ENCODE measurements at regions not wholly inside any gene's neighbourhood (a gene's known extent, or its start where the extent isn't known, plus 50 kb on each side); places are given as distances from the start of the nearest gene placed in this dataset.

- no peak overlapping the region for H3K4me3 ChIP-seq (ENCODE audit: low read depth, low read length)
- no peak for DNase-seq (ENCODE audit: low read depth)
- TF ChIP-seq CTCF (conservative IDR thresholded peaks at IDR 0.05; ENCODE audit: low read depth, low read length) = no peak
Observed at GRCh38 chr1:5109633-5110032, 455.2 kb downstream of the AJAP1 start.

- DNase-seq (ENCODE audit: low read depth) = no peak
- TF ChIP-seq CTCF (conservative IDR thresholded peaks at IDR 0.05; ENCODE audit: low read depth, low read length) = no peak
Observed at GRCh38 chr1:5108740-5109139, 454.3 kb downstream of the AJAP1 start.

GRCh38 chr1:5105744-5106143 lies 451.3 kb downstream of the AJAP1 start:
- no peak for DNase-seq (ENCODE audit: low read depth)
- TF ChIP-seq CTCF (conservative IDR thresholded peaks at IDR 0.05; ENCODE audit: low read depth, low read length) = no peak
- H3K4me3 ChIP-seq (ENCODE audit: low read depth, low read length) = no peak overlapping the region

More at GRCh38 chr1:5108740-5109139, 454.3 kb downstream of the AJAP1 start:
- H3K4me3 ChIP-seq (ENCODE audit: low read depth, low read length) = no peak overlapping the region

GRCh38 chr1:5099558-5099957 lies 445.1 kb downstream of the AJAP1 start:
- no peak overlapping the region for H3K4me3 ChIP-seq (ENCODE audit: low read depth, low read length)
- no peak for TF ChIP-seq CTCF (conservative IDR thresholded peaks at IDR 0.05; ENCODE audit: low read depth, low read length)
- DNase-seq (ENCODE audit: low read depth) = no peak

- H3K4me3 ChIP-seq (ENCODE audit: low read depth, low read length) = no peak overlapping the region
- DNase-seq (ENCODE audit: low read depth) = no peak
- no peak for TF ChIP-seq CTCF (conservative IDR thresholded peaks at IDR 0.05; ENCODE audit: low read depth, low read length)
Observed at GRCh38 chr1:5098981-5099385, 444.6 kb downstream of the AJAP1 start.

GRCh38 chr1:5093042-5093441 lies 438.6 kb downstream of the AJAP1 start:
- no peak for TF ChIP-seq CTCF (conservative IDR thresholded peaks at IDR 0.05; ENCODE audit: low read depth, low read length)
- H3K4me3 ChIP-seq (ENCODE audit: low read depth, low read length) = no peak overlapping the region
- no peak for DNase-seq (ENCODE audit: low read depth)

- DNase-seq (ENCODE audit: low read depth) = no peak
- no peak for TF ChIP-seq CTCF (conservative IDR thresholded peaks at IDR 0.05; ENCODE audit: low read depth, low read length)
- H3K4me3 ChIP-seq (ENCODE audit: low read depth, low read length) = no peak overlapping the region
Observed at GRCh38 chr1:5084676-5085075, 430.3 kb downstream of the AJAP1 start.
